ENCODE measurements at regions not wholly inside any gene's neighbourhood (a gene's known extent, or its start where the extent isn't known, plus 50 kb on each side); places are given as distances from the start of the nearest gene placed in this dataset.

- H3K36me3 ChIP-seq (ENCODE audit: insufficient read depth, low read length), result no peaks in the 10 kb centered on the region
- no peaks in the 10 kb centered on the region for H3K9me3 ChIP-seq (ENCODE audit: insufficient read depth, low read length, severe bottlenecking)
- no peaks in the 10 kb centered on the region for H4K20me1 ChIP-seq (ENCODE audit: insufficient read depth, low read length)
- no peaks in the 10 kb centered on the region for H3K4me1 ChIP-seq (ENCODE audit: insufficient read depth, low read length)
- ATAC-seq (ENCODE audit: insufficient read depth, low read depth) (no peak), DNase-seq (no peak)
- no peak overlapping the region for H3K4me3 ChIP-seq (ENCODE audit: low read depth in 1 of 2, low read length in 2 of 2)
- H2AFZ ChIP-seq (ENCODE audit: low read depth, low read length), result no peak overlapping the region
- no peaks in the 10 kb centered on the region for H3K27me3 ChIP-seq (ENCODE audit: insufficient read depth, low read length, poor library complexity)
- TF ChIP-seq CTCF (IDR thresholded peaks at IDR 0.05; ENCODE audit: borderline replicate concordance, extremely low read depth, low read length, poor library complexity, severe bottlenecking), result no peak
- TF ChIP-seq EZH2 (IDR thresholded peaks at IDR 0.05; ENCODE audit: borderline replicate concordance, low read depth, low read length, severe bottlenecking), result no peak
- no peaks in the 10 kb centered on the region for H3K79me2 ChIP-seq (ENCODE audit: insufficient read depth, low read length)
- no peak overlapping the region for H3K27ac ChIP-seq (ENCODE audit: low read length)
- H3K4me2 ChIP-seq (ENCODE audit: insufficient read depth, low read length), result no peak overlapping the region
- no peak overlapping the region for H3K9ac ChIP-seq (ENCODE audit: low read depth, low read length)
Measured at GRCh38 chr14:87407344-87407743, 585.6 kb downstream of the GALC start.

GRCh38 chr14:87405563-87405962, 587.4 kb downstream of the GALC start:
- no peak overlapping the region for H3K4me3 ChIP-seq (ENCODE audit: low read depth in 1 of 2, low read length in 2 of 2)
- no peak overlapping the region for H2AFZ ChIP-seq (ENCODE audit: low read depth, low read length)
- no peak overlapping the region for H3K9ac ChIP-seq (ENCODE audit: low read depth, low read length)
- no peaks in the 10 kb centered on the region for H4K20me1 ChIP-seq (ENCODE audit: insufficient read depth, low read length)
- H3K27me3 ChIP-seq (ENCODE audit: insufficient read depth, low read length, poor library complexity), result no peaks in the 10 kb centered on the region
- TF ChIP-seq EZH2 (IDR thresholded peaks at IDR 0.05; ENCODE audit: borderline replicate concordance, low read depth, low read length, severe bottlenecking), result no peak
- no peak for TF ChIP-seq CTCF (IDR thresholded peaks at IDR 0.05; ENCODE audit: borderline replicate concordance, extremely low read depth, low read length, poor library complexity, severe bottlenecking)
- no peak overlapping the region for H3K27ac ChIP-seq (ENCODE audit: low read length)
- H3K4me2 ChIP-seq (ENCODE audit: insufficient read depth, low read length), result no peak overlapping the region
- no peaks in the 10 kb centered on the region for H3K36me3 ChIP-seq (ENCODE audit: insufficient read depth, low read length)
- H3K9me3 ChIP-seq (ENCODE audit: insufficient read depth, low read length, severe bottlenecking), result no peaks in the 10 kb centered on the region
- no peaks in the 10 kb centered on the region for H3K79me2 ChIP-seq (ENCODE audit: insufficient read depth, low read length)
- H3K4me1 ChIP-seq (ENCODE audit: insufficient read depth, low read length), result no peaks in the 10 kb centered on the region
- no peak for DNase-seq
- ATAC-seq (ENCODE audit: insufficient read depth, low read depth), result no peak

GRCh38 chr14:87397499-87397898, 595.5 kb downstream of the GALC start:
- Histone ChIP-seq H3K4me1 (ENCODE audit: insufficient read depth, low read length) (no peaks in the 10 kb centered on the region), H3K27me3 (ENCODE audit: insufficient read depth, low read length, poor library complexity) (no peaks in the 10 kb centered on the region), H3K27ac (ENCODE audit: low read length) (no peak overlapping the region), H3K9me3 (ENCODE audit: insufficient read depth, low read length, severe bottlenecking) (no peaks in the 10 kb centered on the region), H2AFZ (ENCODE audit: low read depth, low read length) (no peak overlapping the region), H3K79me2 (ENCODE audit: insufficient read depth, low read length) (no peaks in the 10 kb centered on the region), H4K20me1 (ENCODE audit: insufficient read depth, low read length) (no peaks in the 10 kb centered on the region), H3K36me3 (ENCODE audit: insufficient read depth, low read length) (no peaks in the 10 kb centered on the region), H3K4me2 (ENCODE audit: insufficient read depth, low read length) (no peak overlapping the region), H3K4me3 (ENCODE audit: low read depth in 1 of 2, low read length in 2 of 2) (no peak overlapping the region), H3K9ac (ENCODE audit: low read depth, low read length) (no peak overlapping the region)
- DNase-seq (no peak), ATAC-seq (ENCODE audit: insufficient read depth, low read depth) (no peak)
- no peak for TF ChIP-seq CTCF (IDR thresholded peaks at IDR 0.05; ENCODE audit: borderline replicate concordance, extremely low read depth, low read length, poor library complexity, severe bottlenecking)
- no peak for TF ChIP-seq EZH2 (IDR thresholded peaks at IDR 0.05; ENCODE audit: borderline replicate concordance, low read depth, low read length, severe bottlenecking)

- Histone ChIP-seq H3K27me3 (ENCODE audit: insufficient read depth, low read length, poor library complexity) (no peaks in the 10 kb centered on the region), H3K79me2 (ENCODE audit: insufficient read depth, low read length) (no peaks in the 10 kb centered on the region), H3K4me2 (ENCODE audit: insufficient read depth, low read length) (no peak overlapping the region), H3K4me3 (ENCODE audit: low read depth in 1 of 2, low read length in 2 of 2) (no peak overlapping the region), H3K36me3 (ENCODE audit: insufficient read depth, low read length) (no peaks in the 10 kb centered on the region), H3K4me1 (ENCODE audit: insufficient read depth, low read length) (no peaks in the 10 kb centered on the region), H2AFZ (ENCODE audit: low read depth, low read length) (no peak overlapping the region), H3K9ac (ENCODE audit: low read depth, low read length) (no peak overlapping the region), H3K9me3 (ENCODE audit: insufficient read depth, low read length, severe bottlenecking) (no peaks in the 10 kb centered on the region), H4K20me1 (ENCODE audit: insufficient read depth, low read length) (no peaks in the 10 kb centered on the region), H3K27ac (ENCODE audit: low read length) (no peak overlapping the region)
- ATAC-seq (ENCODE audit: insufficient read depth, low read depth) (no peak), DNase-seq (no peak)
- no peak for TF ChIP-seq CTCF (IDR thresholded peaks at IDR 0.05; ENCODE audit: borderline replicate concordance, extremely low read depth, low read length, poor library complexity, severe bottlenecking)
- no peak for TF ChIP-seq EZH2 (IDR thresholded peaks at IDR 0.05; ENCODE audit: borderline replicate concordance, low read depth, low read length, severe bottlenecking)
Measured at GRCh38 chr14:87391066-87391465, 601.9 kb downstream of the GALC start.
